Activated T-cell treated with anti-CD3 and anti-CD28 coated beads, Interleukin-2, amount 50 U/mL, for 24 hours (primary cell): ENCODE measurements at regions not wholly inside any gene's neighbourhood (a gene's known extent, or its start where the extent isn't known, plus 50 kb on each side); places are given as distances from the start of the nearest gene placed in this dataset.

ENCODE experiments used
- DNase-seq: peaks from one replicate; pipeline ENCODE4 v3.0.0-alpha.2; 2020
- H3K27ac Mint-ChIP-seq: 2 replicates; pipeline ENCODE4 v1.8.0; 2020; ENCODE audit warnings: mild to moderate bottlenecking, mixed read lengths
- H3K27me3 Mint-ChIP-seq: 2 replicates; pipeline ENCODE4 v1.8.0; 2020; ENCODE audit warnings: mixed read lengths
- H3K36me3 Mint-ChIP-seq: 2 replicates; pipeline ENCODE4 v1.8.0; 2020; ENCODE audit warnings: low read depth, mixed read lengths
- H3K4me1 Mint-ChIP-seq: 2 replicates; pipeline ENCODE4 v1.8.0; 2020; ENCODE audit warnings: low read depth, mixed read lengths
- H3K4me3 Mint-ChIP-seq: 2 replicates; pipeline ENCODE4 v1.8.0; 2020; ENCODE audit warnings: mild to moderate bottlenecking, moderate library complexity, mixed read lengths
- H3K9me3 Mint-ChIP-seq: 2 replicates; pipeline ENCODE4 v1.8.0; 2020; ENCODE audit warnings: mixed read lengths

DNA sequence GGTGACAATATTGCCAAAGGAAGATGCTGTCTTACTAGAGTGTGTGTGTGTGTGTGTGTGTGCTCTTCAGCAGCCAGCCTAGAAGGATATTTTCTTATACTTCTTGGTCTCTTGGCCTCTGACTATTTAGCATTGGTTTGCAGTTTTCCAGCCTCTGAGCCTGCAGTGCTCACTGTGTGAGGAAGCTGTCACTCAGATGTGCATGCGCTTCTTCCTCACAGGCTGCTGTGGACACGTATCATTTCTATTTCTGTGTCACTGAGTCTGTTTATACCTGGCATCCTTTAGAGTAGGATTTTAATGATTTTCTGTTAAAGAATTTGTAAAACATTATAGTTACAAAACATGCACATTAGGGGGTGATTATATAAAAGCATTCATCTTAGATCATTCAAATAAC is 83.3 kb downstream of the ALDH8A1 start:
- Mint-ChIP-seq H3K36me3 (no peaks in the 10 kb centered on the region), H3K27ac (no peak overlapping the region), H3K4me1 (peaks cover 10% of the 10 kb centered on the region), H3K4me3 (no peak overlapping the region), H3K27me3 (no peaks in the 10 kb centered on the region), H3K9me3 (no peaks in the 10 kb centered on the region)
- no peak for DNase-seq

DNA sequence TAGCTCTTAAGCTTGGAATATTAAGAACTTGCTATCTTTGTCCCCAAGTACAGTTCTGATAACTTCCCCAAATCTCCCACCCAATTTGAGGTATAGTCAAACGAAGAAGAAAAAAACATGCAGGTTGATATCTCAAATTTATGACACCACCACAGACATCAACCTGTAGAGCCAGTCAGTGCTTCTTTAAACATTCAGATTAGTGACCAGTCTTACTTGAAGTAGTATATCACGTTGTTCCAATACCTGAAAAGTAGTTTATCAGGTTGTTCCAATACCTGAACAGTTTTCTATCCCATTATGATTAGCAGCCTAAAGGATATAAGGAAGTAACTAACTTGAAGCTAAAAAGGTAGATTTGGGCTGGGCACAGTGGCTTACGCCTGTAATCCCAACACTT is 85.3 kb downstream of the ALDH8A1 start:
- Mint-ChIP-seq H3K27ac (no peak overlapping the region), H3K27me3 (no peaks in the 10 kb centered on the region), H3K9me3 (no peaks in the 10 kb centered on the region), H3K4me3 (no peak overlapping the region), H3K36me3 (no peaks in the 10 kb centered on the region), H3K4me1 (no peaks in the 10 kb centered on the region)
- no peak for DNase-seq

GRCh38 chr6:134863763-134864510 is 86.0 kb downstream of the ALDH8A1 start:
- Mint-ChIP-seq H3K4me1 (no peaks in the 10 kb centered on the region), H3K27ac (no peak overlapping the region), H3K36me3 (no peaks in the 10 kb centered on the region), H3K27me3 (no peaks in the 10 kb centered on the region), H3K4me3 (no peak overlapping the region), H3K9me3 (no peaks in the 10 kb centered on the region)
- no peak for DNase-seq

- Mint-ChIP-seq H3K36me3 (no peaks in the 10 kb centered on the region), H3K27me3 (peaks cover 8% of the 10 kb centered on the region), H3K4me1 (no peaks in the 10 kb centered on the region), H3K4me3 (no peak overlapping the region), H3K9me3 (no peaks in the 10 kb centered on the region), H3K27ac (no peak overlapping the region)
- no peak for DNase-seq
Measured at GRCh38 chr6:134854366-134854765, 95.5 kb downstream of the ALDH8A1 start.

GRCh38 chr6:134853111-134854055 is 96.5 kb downstream of the ALDH8A1 start:
- Mint-ChIP-seq H3K36me3 (no peaks in the 10 kb centered on the region), H3K9me3 (no peaks in the 10 kb centered on the region), H3K4me3 (no peak overlapping the region), H3K27me3 (peaks cover 8% of the 10 kb centered on the region), H3K4me1 (no peaks in the 10 kb centered on the region), H3K27ac (no peak overlapping the region)
- no peak for DNase-seq

- Mint-ChIP-seq H3K36me3 (no peaks in the 10 kb centered on the region), H3K9me3 (no peaks in the 10 kb centered on the region), H3K27ac (no peak overlapping the region), H3K4me3 (no peak overlapping the region), H3K27me3 (peaks cover 8% of the 10 kb centered on the region), H3K4me1 (no peaks in the 10 kb centered on the region)
- no peak for DNase-seq
Measured at GRCh38 chr6:134851548-134851947, 98.4 kb downstream of the ALDH8A1 start.

GRCh38 chr6:134850721-134851305 is 99.1 kb downstream of the ALDH8A1 start:
- Mint-ChIP-seq H3K27me3 (peaks cover 6% of the 10 kb centered on the region), H3K4me1 (no peaks in the 10 kb centered on the region), H3K4me3 (no peak overlapping the region), H3K36me3 (no peaks in the 10 kb centered on the region), H3K9me3 (no peaks in the 10 kb centered on the region), H3K27ac (no peak overlapping the region)
- DNase-seq, result no peak

- DNase-seq, result no peak
- Mint-ChIP-seq H3K4me3 (no peak overlapping the region), H3K27me3 (peaks cover 4% of the 10 kb centered on the region), H3K4me1 (no peaks in the 10 kb centered on the region), H3K9me3 (no peaks in the 10 kb centered on the region), H3K36me3 (no peaks in the 10 kb centered on the region), H3K27ac (no peak overlapping the region)
Measured at GRCh38 chr6:134849920-134850447, 99.9 kb downstream of the ALDH8A1 start.

DNA sequence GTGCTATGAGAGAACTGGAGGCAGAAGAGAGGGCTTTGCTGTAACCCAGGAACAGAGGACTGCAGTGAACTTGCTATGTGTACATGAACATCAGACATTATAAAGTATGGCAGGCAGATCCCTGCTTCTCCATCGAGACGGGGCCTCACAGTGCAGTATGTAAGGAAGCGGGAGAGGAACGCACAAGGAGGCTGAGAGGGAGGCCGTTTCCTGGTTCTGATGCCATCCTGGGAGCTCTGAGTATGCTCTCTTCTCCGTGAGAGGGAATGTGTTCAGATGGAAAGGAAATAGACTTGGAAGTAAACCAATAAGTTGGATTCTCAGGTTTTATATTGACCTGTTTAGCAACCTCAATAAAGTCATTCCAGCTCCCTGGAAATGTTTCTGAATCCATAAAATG is 101.8 kb downstream of the ALDH8A1 start:
- peaks cover 4% of the 10 kb centered on the region for H3K27me3 Mint-ChIP-seq
- DNase-seq, result no peak
- no peaks in the 10 kb centered on the region for H3K4me1 Mint-ChIP-seq
- H3K9me3 Mint-ChIP-seq, result no peaks in the 10 kb centered on the region
- no peak overlapping the region for H3K27ac Mint-ChIP-seq
- H3K4me3 Mint-ChIP-seq, result no peak overlapping the region
- no peaks in the 10 kb centered on the region for H3K36me3 Mint-ChIP-seq

- H3K4me3 Mint-ChIP-seq, result no peak overlapping the region
- H3K9me3 Mint-ChIP-seq, result no peaks in the 10 kb centered on the region
- no peaks in the 10 kb centered on the region for H3K36me3 Mint-ChIP-seq
- H3K27me3 Mint-ChIP-seq, result peaks cover 4% of the 10 kb centered on the region
- no peaks in the 10 kb centered on the region for H3K4me1 Mint-ChIP-seq
- DNase-seq, result no peak
- no peak overlapping the region for H3K27ac Mint-ChIP-seq
Measured at GRCh38 chr6:134846865-134847264, 103.0 kb downstream of the ALDH8A1 start.

DNA sequence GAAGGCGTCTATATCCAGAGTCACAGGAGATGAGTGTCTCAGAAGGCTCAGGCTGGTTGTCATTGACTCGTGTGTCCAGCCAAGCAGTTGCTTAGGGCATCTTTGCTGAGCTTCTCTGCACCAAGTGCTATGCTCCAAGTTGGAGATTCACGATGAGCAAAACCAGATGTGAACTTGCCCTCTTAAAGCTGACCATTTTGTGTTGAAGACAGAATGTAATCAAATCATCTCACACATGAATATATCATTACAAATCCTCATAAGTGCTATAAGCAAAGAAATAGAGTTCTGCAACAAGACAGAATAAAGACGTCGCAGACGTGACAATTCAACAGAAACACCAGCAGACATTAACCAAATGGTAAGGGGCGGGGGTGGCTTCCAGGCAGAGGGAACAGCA is 103.9 kb downstream of the ALDH8A1 start:
- H3K4me3 Mint-ChIP-seq, result no peak overlapping the region
- H3K27me3 Mint-ChIP-seq, result peaks cover 4% of the 10 kb centered on the region
- H3K27ac Mint-ChIP-seq, result no peak overlapping the region
- H3K4me1 Mint-ChIP-seq, result no peaks in the 10 kb centered on the region
- H3K9me3 Mint-ChIP-seq, result no peaks in the 10 kb centered on the region
- DNase-seq, result no peak
- no peaks in the 10 kb centered on the region for H3K36me3 Mint-ChIP-seq

DNA sequence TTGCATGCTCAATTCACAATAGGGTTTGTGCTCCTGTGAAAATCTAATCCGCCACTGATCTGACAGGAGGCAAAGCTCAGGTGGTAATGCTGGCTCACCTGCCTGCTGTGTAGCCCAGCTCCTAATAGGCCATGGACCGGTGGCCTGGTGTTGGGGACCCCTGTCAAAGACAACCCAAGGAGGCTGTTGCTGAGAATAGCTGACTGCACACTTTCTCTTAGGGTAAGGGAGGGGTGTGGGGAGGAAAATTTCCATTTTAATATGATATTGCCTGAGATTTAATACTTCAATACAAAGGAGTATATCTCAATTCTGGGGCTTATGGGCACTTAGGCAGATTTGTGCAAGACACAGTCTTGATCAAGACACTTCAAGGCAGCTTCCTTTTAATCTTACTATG is 105.8 kb downstream of the ALDH8A1 start:
- no peaks in the 10 kb centered on the region for H3K4me1 Mint-ChIP-seq
- no peak overlapping the region for H3K27ac Mint-ChIP-seq
- peaks cover 2% of the 10 kb centered on the region for H3K27me3 Mint-ChIP-seq
- H3K9me3 Mint-ChIP-seq, result no peaks in the 10 kb centered on the region
- no peak overlapping the region for H3K4me3 Mint-ChIP-seq
- no peak for DNase-seq
- H3K36me3 Mint-ChIP-seq, result no peaks in the 10 kb centered on the region

- H3K9me3 Mint-ChIP-seq, result no peaks in the 10 kb centered on the region
- no peaks in the 10 kb centered on the region for H3K36me3 Mint-ChIP-seq
- peaks cover 6% of the 10 kb centered on the region for H3K27me3 Mint-ChIP-seq
- no peak for DNase-seq
- H3K27ac Mint-ChIP-seq, result no peak overlapping the region
- H3K4me1 Mint-ChIP-seq, result no peaks in the 10 kb centered on the region
- H3K4me3 Mint-ChIP-seq, result no peak overlapping the region
Measured at GRCh38 chr6:134840086-134840867, 109.6 kb downstream of the ALDH8A1 start.

DNA sequence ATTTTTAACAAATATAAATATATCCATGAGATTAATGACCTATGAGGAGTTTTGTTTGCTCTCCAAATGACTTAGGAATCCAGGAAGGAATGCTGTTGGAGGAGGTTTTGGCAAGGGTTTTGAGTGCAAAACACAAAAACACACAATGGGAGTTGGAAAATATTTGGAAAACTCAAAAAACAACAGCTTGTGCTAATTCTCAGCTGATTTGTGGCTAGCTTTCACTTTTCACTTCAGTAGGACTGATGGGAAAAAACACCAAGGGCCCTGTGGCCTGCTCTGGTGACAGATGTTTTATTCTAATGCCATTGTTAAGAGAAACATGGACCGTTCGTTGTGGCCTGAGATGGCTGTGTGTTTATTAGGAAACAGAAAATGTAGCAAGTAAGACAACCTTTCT is 113.9 kb downstream of the ALDH8A1 start:
- Mint-ChIP-seq H3K27me3 (peaks cover 6% of the 10 kb centered on the region), H3K36me3 (no peaks in the 10 kb centered on the region), H3K4me3 (no peak overlapping the region), H3K4me1 (no peaks in the 10 kb centered on the region), H3K9me3 (no peaks in the 10 kb centered on the region), H3K27ac (no peak overlapping the region)
- no peak for DNase-seq
